ENCODE measurements at regions not wholly inside any gene's neighbourhood (a gene's known extent, or its start where the extent isn't known, plus 50 kb on each side); places are given as distances from the start of the nearest gene placed in this dataset.

- FAIRE-seq: peak; percentile 7
- Histone ChIP-seq H3K27me3 (ENCODE audit: control insufficient read depth, insufficient read depth, low read length) (no peaks in the 10 kb centered on the region), H3K4me3 (ENCODE audit: low read depth, low read length) (no peak overlapping the region), H3K36me3 (ENCODE audit: control insufficient read depth, insufficient read depth, low read length) (no peaks in the 10 kb centered on the region)
- DNase-seq (ENCODE audit: low read depth): no peak
- TF ChIP-seq CTCF (IDR thresholded peaks at IDR 0.05; ENCODE audit: insufficient read depth, low read length, severe bottlenecking): no peak
Observed at GRCh38 chr7:57198801-57199200, 66.6 kb upstream of the ZNF479 start.

- Histone ChIP-seq H3K27me3 (ENCODE audit: control insufficient read depth, insufficient read depth, low read length) (no peaks in the 10 kb centered on the region), H3K36me3 (ENCODE audit: control insufficient read depth, insufficient read depth, low read length) (no peaks in the 10 kb centered on the region), H3K4me3 (ENCODE audit: low read depth, low read length) (no peak overlapping the region)
- DNase-seq (ENCODE audit: low read depth): no peak
- no peak for TF ChIP-seq CTCF (IDR thresholded peaks at IDR 0.05; ENCODE audit: insufficient read depth, low read length, severe bottlenecking)
- peak; percentile 28 for FAIRE-seq
Observed at GRCh38 chr7:57199252-57199651, 67.0 kb upstream of the ZNF479 start.

- FAIRE-seq (no peak), DNase-seq (ENCODE audit: low read depth) (no peak)
- TF ChIP-seq CTCF (IDR thresholded peaks at IDR 0.05; ENCODE audit: insufficient read depth, low read length, severe bottlenecking): no peak
- H3K4me3 ChIP-seq (ENCODE audit: low read depth, low read length): no peak overlapping the region
- no peaks in the 10 kb centered on the region for H3K36me3 ChIP-seq (ENCODE audit: control insufficient read depth, insufficient read depth, low read length)
- no peaks in the 10 kb centered on the region for H3K27me3 ChIP-seq (ENCODE audit: control insufficient read depth, insufficient read depth, low read length)
Observed at GRCh38 chr7:57201021-57201894, 69.0 kb upstream of the ZNF479 start.

GRCh38 chr7:57201895-57202210 lies 69.6 kb upstream of the ZNF479 start:
- TF ChIP-seq CTCF (IDR thresholded peaks at IDR 0.05; ENCODE audit: insufficient read depth, low read length, severe bottlenecking): no peak
- DNase-seq (ENCODE audit: low read depth) (no peak), FAIRE-seq (no peak)
- Histone ChIP-seq H3K4me3 (ENCODE audit: low read depth, low read length) (no peak overlapping the region), H3K36me3 (ENCODE audit: control insufficient read depth, insufficient read depth, low read length) (no peaks in the 10 kb centered on the region), H3K27me3 (ENCODE audit: control insufficient read depth, insufficient read depth, low read length) (no peaks in the 10 kb centered on the region)

- FAIRE-seq: no peak
- DNase-seq (ENCODE audit: low read depth): no peak
- no peak for TF ChIP-seq CTCF (IDR thresholded peaks at IDR 0.05; ENCODE audit: insufficient read depth, low read length, severe bottlenecking)
- Histone ChIP-seq H3K27me3 (ENCODE audit: control insufficient read depth, insufficient read depth, low read length) (no peaks in the 10 kb centered on the region), H3K36me3 (ENCODE audit: control insufficient read depth, insufficient read depth, low read length) (no peaks in the 10 kb centered on the region), H3K4me3 (ENCODE audit: low read depth, low read length) (no peak overlapping the region)
Observed at GRCh38 chr7:57202274-57202673, 70.0 kb upstream of the ZNF479 start.

Measured in bronchial epithelial cell (primary cell).